H1 (cell line): ENCODE measurements at regions not wholly inside any gene's neighbourhood (a gene's known extent, or its start where the extent isn't known, plus 50 kb on each side); places are given as distances from the start of the nearest gene placed in this dataset.

Source experiments
- CTCF ChIA-PET: fragments of 300-600 bp; sonication (Branson Sonifier 250); formaldehyde crosslinking; loops from one replicate; lab custom pipeline; 2021; ENCODE audit not compliant: partially characterized antibody; lab: Charles Lee
- POLR2A ChIA-PET: fragments of 300-600 bp; sonication (Branson Sonifier 250); formaldehyde crosslinking; loops from one replicate; lab custom pipeline; 2021; ENCODE audit warnings: inconsistent platforms; ENCODE audit not compliant: partially characterized antibody; lab: Charles Lee
- DNase-seq, 2 experiments: peaks; one replicate each; pipeline versions ENCODE4 v3.0.0 to v3.0.0-alpha.2; 2010 to 2022; ENCODE audit warnings: low spot score in 2 of 2, low read depth in 1 of 2, mixed read lengths in 1 of 2
- FAIRE-seq: peaks from 2 replicates; lab custom pipeline; 2011; peaks lifted over from hg19 to GRCh38; lab: Jason Lieb, UNC
- H2AFZ ChIP-seq: 2 replicates; pipeline ENCODE4 v1.8.1; 2012; ENCODE audit warnings: low read length, inconsistent platforms
- H2AK5ac ChIP-seq: 2 replicates; pipeline ENCODE4 v1.6.1; 2013; ENCODE audit warnings: low read depth, low read length
- H2BK120ac ChIP-seq: replicated peaks from 2 replicates; pipeline ENCODE3; 2013; ENCODE audit warnings: low read depth, low read length, inconsistent platforms
- H2BK12ac ChIP-seq: 2 replicates; pipeline ENCODE4 v1.6.1; 2013; ENCODE audit warnings: low read depth, low read length
- H2BK15ac ChIP-seq: 2 replicates; pipeline ENCODE4 v1.6.1; 2013; ENCODE audit warnings: low read length
- H2BK20ac ChIP-seq: 2 replicates; pipeline ENCODE4 v1.6.1; 2013; ENCODE audit warnings: low read length
- H2BK5ac ChIP-seq: 2 replicates; pipeline ENCODE4 v1.6.1; 2013; ENCODE audit warnings: low read depth, low read length
- H3K14ac ChIP-seq: 2 replicates; pipeline ENCODE4 v1.6.1; 2013; ENCODE audit warnings: inconsistent platforms; ENCODE audit not compliant: insufficient read length
- H3K18ac ChIP-seq: 2 replicates; pipeline ENCODE4 v1.6.1; 2013; ENCODE audit warnings: low read length; ENCODE audit errors: extremely low read depth
- H3K23ac ChIP-seq: 2 replicates; pipeline ENCODE4 v1.6.1; 2013; ENCODE audit warnings: inconsistent platforms; ENCODE audit not compliant: insufficient read length
- H3K23me2 ChIP-seq: 2 replicates; pipeline ENCODE4 v1.6.1; 2013; ENCODE audit warnings: low read depth, low read length
- H3K27ac ChIP-seq: 2 replicates; pipeline ENCODE4 v1.6.1; 2011; ENCODE audit warnings: low read depth, low read length, inconsistent platforms
- H3K27me3 ChIP-seq, 4 experiments: replicated peaks in 1 of 4; 1 replicate in 1 of 4; 2 replicates in 3 of 4; pipeline versions ENCODE4 v1.6.1 to v1.8.1; 2011 to 2013; ENCODE audit warnings: low read length in 3 of 4, mild to moderate bottlenecking in 3 of 4, inconsistent platforms in 2 of 4, mixed read lengths in 2 of 4, moderate library complexity in 1 of 4; ENCODE audit not compliant: control insufficient read depth in 3 of 4, insufficient read depth in 3 of 4; ENCODE audit errors: extremely low read depth in 1 of 4
- H3K36me3 ChIP-seq, 4 experiments: 2 replicates each; pipeline versions ENCODE4 v1.6.1 to v1.8.1; 2011 to 2013; ENCODE audit warnings: mild to moderate bottlenecking in 4 of 4, low read length in 3 of 4, moderate library complexity in 2 of 4, control low read depth in 1 of 4, inconsistent platforms in 1 of 4; ENCODE audit not compliant: insufficient read depth in 4 of 4, control insufficient read depth in 2 of 4
- H3K4ac ChIP-seq: replicated peaks from 2 replicates; pipeline ENCODE3; 2013; ENCODE audit warnings: low read length, low read depth, mixed read lengths, inconsistent platforms; ENCODE audit not compliant: insufficient read length
- H3K4me1 ChIP-seq, 4 experiments: replicated peaks in 1 of 4; 1 replicate in 1 of 4; 2 replicates in 3 of 4; pipeline versions ENCODE4 v1.6.1 to v1.8.1; 2011 to 2013; ENCODE audit warnings: low read length in 3 of 4, inconsistent platforms in 2 of 4, mixed read lengths in 1 of 4; ENCODE audit not compliant: insufficient read depth in 4 of 4, control insufficient read depth in 3 of 4
- H3K4me2 ChIP-seq, 2 experiments: 2 replicates each; pipeline versions ENCODE4 v1.6.1 to v1.8.1; 2011 to 2013; ENCODE audit warnings: low read depth in 2 of 2, low read length in 2 of 2, control low read depth in 1 of 2, inconsistent platforms in 1 of 2, mild to moderate bottlenecking in 1 of 2; ENCODE audit not compliant: insufficient read depth in 1 of 2
- H3K4me3 ChIP-seq, 4 experiments: fragments of 200-600, 300-600 bp in 1 of 4; sonication (generic), shearing (Covaris generic), sonication (Bioruptor Twin) in 1 of 4; 2 replicates each; pipeline versions ENCODE4 v1.5.1 to v1.8.1; 2011 to 2016; ENCODE audit warnings: low read length in 4 of 4, low read depth in 3 of 4, control low read depth in 2 of 4, inconsistent platforms in 2 of 4, mild to moderate bottlenecking in 2 of 4, mixed read lengths in 1 of 4, moderate library complexity in 1 of 4; ENCODE audit not compliant: insufficient read depth in 2 of 4; ENCODE audit errors: extremely low read depth in 1 of 4
- H3K56ac ChIP-seq: replicated peaks from 2 replicates; pipeline ENCODE3; 2013; ENCODE audit warnings: low read depth, mild to moderate bottlenecking, mixed read lengths, low read length, inconsistent platforms; ENCODE audit not compliant: insufficient read length
- H3K79me1 ChIP-seq: 2 replicates; pipeline ENCODE4 v1.6.1; 2013; ENCODE audit warnings: low read depth, low read length, control low read depth
- H3K79me2 ChIP-seq, 2 experiments: 2 replicates each; pipeline versions ENCODE4 v1.6.1 to v1.8.1; 2012 to 2013; ENCODE audit warnings: low read length in 2 of 2, mild to moderate bottlenecking in 2 of 2, inconsistent platforms in 1 of 2; ENCODE audit not compliant: insufficient read depth in 2 of 2, control insufficient read depth in 1 of 2
- H3K9ac ChIP-seq, 4 experiments: replicated peaks in 1 of 4; 1 replicate in 1 of 4; 2 replicates in 3 of 4; pipeline versions ENCODE4 v1.6.1 to v1.8.1; 2011 to 2013; ENCODE audit warnings: low read depth in 3 of 4, low read length in 3 of 4, control low read depth in 2 of 4, mild to moderate bottlenecking in 2 of 4, moderate library complexity in 2 of 4, inconsistent platforms in 1 of 4; ENCODE audit errors: extremely low read depth in 1 of 4
- H3K9me3 ChIP-seq, 2 experiments: 2 replicates each; pipeline versions ENCODE4 v1.6.1 to v1.8.1; 2012 to 2013; ENCODE audit warnings: mild to moderate bottlenecking in 2 of 2, moderate library complexity in 2 of 2, control low read depth in 1 of 2, inconsistent platforms in 1 of 2, low read depth in 1 of 2, low read length in 1 of 2, mixed read lengths in 1 of 2; ENCODE audit not compliant: insufficient read depth in 2 of 2
- H4K20me1 ChIP-seq, 2 experiments: replicated peaks in 1 of 2; 2 replicates each; pipeline versions ENCODE3 to v1.8.1; 2011 to 2013; ENCODE audit warnings: inconsistent platforms in 2 of 2, low read length in 2 of 2, mild to moderate bottlenecking in 1 of 2; ENCODE audit not compliant: insufficient read depth in 2 of 2, control insufficient read depth in 1 of 2
- H4K5ac ChIP-seq: 2 replicates; pipeline ENCODE4 v1.6.1; 2013; ENCODE audit warnings: low read length, low read depth, mixed read lengths, inconsistent platforms; ENCODE audit not compliant: insufficient read length
- H4K8ac ChIP-seq: 2 replicates; pipeline ENCODE4 v1.8.0; 2013; ENCODE audit warnings: mild to moderate bottlenecking, moderate library complexity, low read length, inconsistent platforms; ENCODE audit not compliant: insufficient read depth; ENCODE audit errors: extremely low read depth
- H4K91ac ChIP-seq: replicated peaks from 2 replicates; pipeline ENCODE3; 2013; ENCODE audit warnings: low read length, mixed read lengths, inconsistent platforms; ENCODE audit not compliant: insufficient read length
- CEBPB ChIP-seq: IDR thresholded peaks from 2 replicates; pipeline ENCODE4 v1.6.1; 2012; ENCODE audit warnings: low read depth, low read length
- CHD2 ChIP-seq: IDR thresholded peaks from 2 replicates; pipeline ENCODE4 v1.6.1; 2012; ENCODE audit warnings: low read length, improper control_type of control experiment
- CTBP2 ChIP-seq: IDR thresholded peaks from 2 replicates; pipeline ENCODE4 v1.7.0; 2011; ENCODE audit warnings: borderline replicate concordance, mild to moderate bottlenecking, moderate library complexity, mixed read lengths, low read length; ENCODE audit not compliant: insufficient read depth, insufficient read length
- KDM5A ChIP-seq: fragments of 200-600 bp; IDR thresholded peaks from 2 replicates; pipeline ENCODE4 v1.7.1; 2012; ENCODE audit warnings: mild to moderate bottlenecking, low read length, inconsistent platforms, mixed read lengths
- RAD21 ChIP-seq, 2 experiments: IDR thresholded peaks in 1 of 2; conservative IDR thresholded peaks in 1 of 2; 2 replicates each; pipeline ENCODE4 v1.6.1; 2011; ENCODE audit warnings: low read depth in 2 of 2, low read length in 2 of 2, improper control_type of control experiment in 1 of 2, inconsistent platforms in 1 of 2, mild to moderate bottlenecking in 1 of 2, moderate library complexity in 1 of 2
- SP1 ChIP-seq: IDR thresholded peaks from 2 replicates; pipeline ENCODE4 v1.6.1; 2011; ENCODE audit warnings: low read depth, low read length
- WGBS, 2 experiments: shearing (Covaris generic) in 1 of 2; methylation state at CpG; one replicate each; pipeline versions ENCODE4 v1.1.6 to v1.1.7; 2013 to 2015; ENCODE audit warnings: low lambda C conversion rate in 2 of 2, mixed read lengths in 2 of 2, inconsistent platforms in 1 of 2, low coverage in 1 of 2, missing lambda C conversion rate in 1 of 2; ENCODE audit not compliant: insufficient replicate concordance in 2 of 2, insufficient coverage in 1 of 2, insufficient read length in 1 of 2; ENCODE audit errors: extremely low coverage in 1 of 2, missing lambda C conversion rate in 1 of 2; 5-methylcytosine and 5-hydroxymethylcytosine counted together
- TF ChIP-seq, protein P1 (sequence below), 3 experiments: IDR thresholded peaks; 1 replicate in 2 of 3; 2 replicates in 1 of 3; pipeline versions ENCODE4 v1.5.1 to v1.6.1; 2011; ENCODE audit warnings: low read length in 3 of 3, mild to moderate bottlenecking in 3 of 3, inconsistent platforms in 2 of 3, low read depth in 1 of 3, moderate library complexity in 1 of 3; ENCODE audit not compliant: insufficient read depth in 1 of 3; ENCODE audit errors: control extremely low read depth in 1 of 3
- TF ChIP-seq, protein P2 (sequence below): IDR thresholded peaks from 2 replicates; pipeline ENCODE4 v1.6.1; 2011; ENCODE audit warnings: low read depth, mild to moderate bottlenecking, low read length; ENCODE audit not compliant: insufficient read depth

DNA sequence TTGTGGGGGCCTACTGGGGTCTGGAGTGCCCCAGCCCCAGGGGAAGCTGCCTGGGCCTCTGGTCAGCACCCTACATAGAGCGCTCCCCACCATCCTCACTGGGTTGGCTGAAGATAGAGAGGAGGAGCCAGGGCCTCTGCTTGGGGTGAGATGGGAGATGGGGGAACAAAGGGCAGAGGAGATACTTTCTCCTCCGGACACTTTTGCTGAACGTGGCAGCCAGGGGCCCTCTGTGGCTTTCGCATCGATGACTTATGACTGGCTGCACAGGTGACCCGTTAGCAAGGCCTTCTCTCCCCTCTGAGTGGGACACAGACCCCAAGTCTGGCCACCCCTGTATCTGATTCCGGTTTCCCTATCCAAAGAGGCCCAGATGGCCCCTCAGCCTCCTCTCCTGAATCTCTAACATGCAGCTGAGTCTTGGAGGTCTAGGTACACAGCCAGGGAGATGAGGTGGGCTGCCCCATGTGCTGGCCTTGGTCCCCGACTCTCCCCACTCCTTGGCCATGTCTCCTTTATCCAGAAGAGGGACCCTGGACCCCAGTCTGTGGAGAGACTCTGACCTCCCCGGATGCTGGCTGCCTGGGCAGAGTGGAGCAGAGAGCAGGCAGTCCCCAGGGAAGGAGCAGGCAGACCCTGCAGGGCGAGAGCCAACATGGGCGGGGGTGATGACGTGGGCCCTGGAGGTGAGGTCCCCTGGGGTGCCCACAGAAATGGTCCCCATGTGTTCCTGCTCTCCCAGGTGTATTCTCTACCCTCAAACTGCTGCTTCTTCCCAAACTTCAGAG lies 59.3 kb upstream of the NECTIN1 start:
- H2BK120ac ChIP-seq, result no peak overlapping the region
- H3K23ac ChIP-seq, result no peak overlapping the region
- no peak overlapping the region for H3K4me2 ChIP-seq
- ChIA-PET POLR2A (no interaction called here), CTCF (interaction anchor here (3.4 kb wide), 1 partner anchor 320 kb away, joined by 14 read pairs; no protein-coding TSS in a partner anchor)
- H3K9ac ChIP-seq, result no peak overlapping the region
- H2BK5ac ChIP-seq, result no peak overlapping the region
- H3K23me2 ChIP-seq, result no peaks in the 10 kb centered on the region
- H4K91ac ChIP-seq, result no peak overlapping the region
- no peak overlapping the region for H3K4me3 ChIP-seq
- no peaks in the 10 kb centered on the region for H3K36me3 ChIP-seq
- H2BK20ac ChIP-seq, result no peak overlapping the region
- WGBS, 2 experiments, result 85% methylated on average over 9 of the region's 12 CpGs; no CpG with 5 or more reads in 1 of the 2 experiments
- H3K4ac ChIP-seq, result peak overlapping the region; percentile 62
- H3K79me2 ChIP-seq, result no peaks in the 10 kb centered on the region
- H2BK15ac ChIP-seq, result peak overlapping the region; percentile 10; the same call in 1 of the 2 replicates
- no peaks in the 10 kb centered on the region for H3K79me1 ChIP-seq
- no peak overlapping the region for H3K56ac ChIP-seq
- H3K27ac ChIP-seq, result no peak overlapping the region
- H2AFZ ChIP-seq, result no peak overlapping the region
- H4K8ac ChIP-seq, result no peak overlapping the region; the same call in 1 of the 2 replicates
- no peak overlapping the region for H3K14ac ChIP-seq
- H3K27me3 ChIP-seq, result peaks cover 0 to 22% (median 14%) of the 10 kb centered on the region in 4 experiments; a peak in 5 of 7 replicates
- no peak overlapping the region for H4K5ac ChIP-seq
- DNase-seq (no peak), FAIRE-seq (no peak)
- no peak overlapping the region for H3K18ac ChIP-seq
- no peaks in the 10 kb centered on the region for H3K9me3 ChIP-seq
- no peak overlapping the region for H2AK5ac ChIP-seq
- peaks cover 3 to 20% (median 12%) of the 10 kb centered on the region in 4 experiments for H3K4me1 ChIP-seq
- no peak overlapping the region for H2BK12ac ChIP-seq
- peaks cover 0 to 3% of the 10 kb centered on the region in 2 experiments for H4K20me1 ChIP-seq
- TF ChIP-seq CHD2, result no peak
- TF ChIP-seq, protein P1, sequence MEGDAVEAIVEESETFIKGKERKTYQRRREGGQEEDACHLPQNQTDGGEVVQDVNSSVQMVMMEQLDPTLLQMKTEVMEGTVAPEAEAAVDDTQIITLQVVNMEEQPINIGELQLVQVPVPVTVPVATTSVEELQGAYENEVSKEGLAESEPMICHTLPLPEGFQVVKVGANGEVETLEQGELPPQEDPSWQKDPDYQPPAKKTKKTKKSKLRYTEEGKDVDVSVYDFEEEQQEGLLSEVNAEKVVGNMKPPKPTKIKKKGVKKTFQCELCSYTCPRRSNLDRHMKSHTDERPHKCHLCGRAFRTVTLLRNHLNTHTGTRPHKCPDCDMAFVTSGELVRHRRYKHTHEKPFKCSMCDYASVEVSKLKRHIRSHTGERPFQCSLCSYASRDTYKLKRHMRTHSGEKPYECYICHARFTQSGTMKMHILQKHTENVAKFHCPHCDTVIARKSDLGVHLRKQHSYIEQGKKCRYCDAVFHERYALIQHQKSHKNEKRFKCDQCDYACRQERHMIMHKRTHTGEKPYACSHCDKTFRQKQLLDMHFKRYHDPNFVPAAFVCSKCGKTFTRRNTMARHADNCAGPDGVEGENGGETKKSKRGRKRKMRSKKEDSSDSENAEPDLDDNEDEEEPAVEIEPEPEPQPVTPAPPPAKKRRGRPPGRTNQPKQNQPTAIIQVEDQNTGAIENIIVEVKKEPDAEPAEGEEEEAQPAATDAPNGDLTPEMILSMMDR (IDR thresholded peaks at IDR 0.05; ENCODE audit: control extremely low read depth in 1 of 3, insufficient read depth in 1 of 3, low read depth in 1 of 3, low read length in 3 of 3), result peak in 2 of 3 experiments; percentile 13 to 20; a peak in 2 of 4 replicates
- no peak for TF ChIP-seq KDM5A
- TF ChIP-seq RAD21 (IDR thresholded peaks at IDR 0.05 in 1 of 2, conservative IDR thresholded peaks at IDR 0.05 in 1 of 2; ENCODE audit: low read depth in 2 of 2, low read length in 2 of 2), result peak; percentile 40 to 56
- TF ChIP-seq, protein P2, sequence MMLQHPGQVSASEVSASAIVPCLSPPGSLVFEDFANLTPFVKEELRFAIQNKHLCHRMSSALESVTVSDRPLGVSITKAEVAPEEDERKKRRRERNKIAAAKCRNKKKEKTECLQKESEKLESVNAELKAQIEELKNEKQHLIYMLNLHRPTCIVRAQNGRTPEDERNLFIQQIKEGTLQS, result no peak
- TF ChIP-seq CEBPB, result no peak
- TF ChIP-seq SP1, result no peak
- TF ChIP-seq CTBP2, result no peak
